HG03045 (cell line): ENCODE measurements at regions not wholly inside any gene's neighbourhood (a gene's known extent, or its start where the extent isn't known, plus 50 kb on each side); places are given as distances from the start of the nearest gene placed in this dataset.
"Not testable (repeated sequence)": the region's sequence is repeated elsewhere in the genome, so short reads cannot be mapped to it uniquely, and the experiment has no call there.

Source experiments
- ATAC-seq: cut with Tn5 transposase; IDR thresholded peaks from one replicate; pipeline ENCODE4 v1.9.1; 2021; ENCODE audit warnings: mild to moderate bottlenecking, moderate library complexity; ENCODE audit not compliant: unreplicated experiment

DNA sequence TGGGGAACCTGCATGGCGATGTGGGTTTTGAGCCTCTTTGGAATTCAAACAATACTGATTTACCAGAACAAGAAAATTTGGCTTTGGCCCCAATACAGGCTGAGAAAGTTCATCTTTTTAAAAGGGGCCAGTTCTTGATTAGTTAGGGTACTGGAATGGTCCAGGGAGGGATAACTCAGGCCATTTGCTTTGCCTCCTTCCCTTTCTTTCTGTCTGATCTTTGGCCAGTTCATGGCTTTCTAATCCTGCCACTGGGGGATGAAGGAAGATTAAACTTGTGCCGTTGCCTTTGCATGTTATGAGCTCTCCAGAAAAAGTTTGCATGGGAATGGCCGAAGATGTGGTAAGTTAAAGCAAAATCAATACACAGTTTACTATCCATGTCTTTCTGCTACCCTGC lies 78.4 kb downstream of the ADAMTS15 start:
- no peak for ATAC-seq

DNA sequence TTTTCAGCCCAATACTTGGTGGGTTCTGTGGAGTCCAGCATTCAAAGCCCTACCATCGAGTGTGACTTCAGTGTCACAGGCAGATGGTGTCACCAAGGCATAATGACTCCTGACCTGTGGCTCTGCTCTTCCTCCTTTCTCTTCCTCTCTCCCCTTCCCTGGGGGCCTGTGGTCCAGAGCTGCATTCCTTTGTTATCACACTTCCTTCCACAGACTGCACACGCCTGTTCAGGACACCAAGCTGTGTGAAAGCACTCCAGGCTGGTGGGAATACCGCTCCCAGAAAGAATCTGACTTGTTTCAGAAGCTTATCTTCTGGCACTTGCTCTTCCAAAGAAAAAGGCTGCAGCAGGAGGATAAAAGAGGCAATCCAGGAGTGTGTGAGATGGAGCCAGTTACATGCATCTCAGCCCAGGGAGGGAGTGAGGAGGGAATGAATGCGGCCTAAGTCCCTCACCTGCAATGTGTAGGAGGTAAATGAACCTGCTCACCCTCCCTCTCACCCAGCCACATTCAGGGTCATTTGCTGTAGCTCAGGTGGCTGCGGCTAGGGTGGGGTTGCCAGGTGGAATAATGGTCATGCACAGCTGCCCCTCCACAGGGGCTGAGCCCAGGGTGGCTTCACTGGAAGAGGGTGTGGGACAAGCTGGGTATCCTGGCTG lies 79.3 kb downstream of the ADAMTS15 start:
- ATAC-seq: no peak

GRCh38 chr11:130528298-130529261 lies 80.1 kb downstream of the ADAMTS15 start:
- ATAC-seq: no peak

GRCh38 chr11:130529366-130529765 lies 80.9 kb downstream of the ADAMTS15 start:
- no peak for ATAC-seq

DNA sequence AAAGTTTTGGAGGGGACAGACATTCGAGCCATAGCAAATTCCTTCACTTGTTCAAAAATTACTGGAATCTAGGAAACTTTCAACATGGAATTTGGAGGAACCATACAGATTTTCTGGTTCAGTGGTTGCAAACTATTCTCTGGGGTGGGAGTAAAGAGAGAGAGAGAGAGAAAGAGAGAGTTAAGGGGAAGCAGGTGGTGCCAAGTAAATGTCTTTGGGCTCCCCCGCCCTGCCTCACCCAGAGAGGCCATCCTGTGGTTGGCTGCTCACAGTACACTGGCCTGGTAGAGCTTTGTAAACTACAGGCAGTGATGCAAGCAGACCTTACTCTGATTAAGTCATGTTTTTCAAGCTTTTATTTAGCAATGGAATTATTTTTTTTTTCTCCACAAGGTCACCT lies 82.6 kb downstream of the ADAMTS15 start:
- ATAC-seq: no peak

DNA sequence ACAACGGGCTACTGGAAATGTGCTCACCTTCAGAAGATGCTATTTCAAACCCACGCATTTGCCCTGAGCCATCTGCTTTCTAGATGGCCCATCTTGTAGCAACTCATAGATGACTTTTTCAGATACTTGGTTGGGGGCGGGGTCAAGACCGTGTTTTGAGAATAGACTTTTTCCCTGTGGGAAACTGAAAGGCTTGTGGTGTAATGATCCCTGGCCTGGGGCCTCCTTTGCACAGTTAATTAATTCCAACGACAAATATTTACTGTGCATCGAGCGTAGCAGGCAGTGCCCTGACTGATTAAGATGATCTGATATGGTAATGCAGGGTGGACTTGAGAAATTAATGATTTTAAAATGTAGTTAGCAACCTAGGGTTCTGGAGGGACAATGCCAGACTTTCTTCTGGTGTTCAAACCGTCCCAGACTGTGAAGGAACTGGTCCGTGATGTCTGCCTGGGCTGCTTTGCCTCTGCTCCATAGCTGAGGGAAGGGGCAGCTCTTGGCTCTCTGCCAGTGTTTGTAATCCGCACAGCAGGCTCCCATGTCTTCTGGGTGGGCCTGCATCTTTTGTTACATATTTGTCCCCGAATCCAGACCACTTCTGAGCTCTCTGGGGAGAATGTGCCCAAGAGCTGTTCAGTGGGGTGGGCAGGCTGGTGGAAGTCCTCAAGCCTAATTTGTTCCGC lies 84.8 kb downstream of the ADAMTS15 start:
- no peak for ATAC-seq

DNA sequence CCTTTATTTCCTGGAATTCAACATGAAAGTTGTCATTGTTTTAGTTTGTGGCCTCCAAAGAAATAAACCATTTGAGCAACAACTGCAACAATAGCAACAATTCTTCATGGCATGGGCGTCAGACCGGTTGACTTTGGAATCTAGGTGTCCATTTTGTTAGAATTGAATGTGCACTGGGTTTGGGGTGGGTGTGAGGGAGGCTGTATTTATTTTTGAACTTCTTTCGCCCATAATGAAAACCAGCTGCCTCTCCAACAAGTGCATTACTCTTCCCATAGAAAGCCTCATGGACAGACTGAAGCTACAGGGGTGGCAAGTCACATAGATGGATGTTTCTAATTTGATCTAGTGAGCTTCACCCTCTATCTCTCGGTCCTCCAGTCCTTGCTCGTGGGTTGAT lies 85.4 kb downstream of the ADAMTS15 start:
- no peak for ATAC-seq

DNA sequence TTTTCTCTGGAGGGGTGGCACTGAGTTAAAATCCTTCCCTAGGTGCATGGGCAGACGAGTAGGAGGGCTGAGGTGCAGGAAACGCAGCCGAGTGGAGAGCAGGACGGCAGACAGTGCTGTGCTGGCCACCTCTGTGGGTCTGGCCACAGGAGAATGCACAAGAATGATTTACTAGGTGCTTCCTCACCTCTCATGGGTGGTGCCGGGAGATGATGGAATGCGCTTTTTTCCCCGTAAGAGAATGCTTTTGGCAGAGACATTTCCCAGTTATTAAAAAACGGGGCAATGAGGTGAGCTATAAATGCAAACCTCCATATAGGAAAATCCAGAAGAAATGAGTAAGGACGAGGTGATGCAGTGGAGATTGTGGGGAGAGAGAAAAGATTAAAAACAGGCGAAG lies 86.1 kb downstream of the ADAMTS15 start:
- no peak for ATAC-seq

DNA sequence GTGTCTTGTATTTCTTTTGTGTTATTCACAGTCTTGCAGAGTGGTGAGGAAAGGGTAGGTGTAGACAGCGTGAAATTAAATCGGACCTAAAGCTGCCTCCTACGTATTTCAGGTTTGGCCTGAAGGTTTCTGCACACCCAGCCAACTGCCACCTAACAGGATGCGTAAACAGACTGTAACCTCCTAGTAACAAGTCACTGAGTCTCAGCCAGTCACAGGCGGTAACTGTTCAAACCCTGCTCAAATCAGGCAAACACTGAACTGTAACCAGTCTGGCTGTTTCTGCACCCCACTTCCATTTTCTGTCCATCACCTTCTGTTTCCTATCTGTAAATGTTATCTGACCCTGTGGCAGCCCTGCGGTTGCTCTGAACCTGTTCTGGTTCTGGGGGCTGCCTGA lies 87.1 kb downstream of the ADAMTS15 start:
- no peak for ATAC-seq

- no peak for ATAC-seq
These were observed 87.9 kb downstream of the ADAMTS15 start for GRCh38 chr11:130536106-130537040.

GRCh38 chr11:130539680-130540079 lies 91.2 kb downstream of the ADAMTS15 start:
- ATAC-seq: not testable (repeated sequence)

DNA sequence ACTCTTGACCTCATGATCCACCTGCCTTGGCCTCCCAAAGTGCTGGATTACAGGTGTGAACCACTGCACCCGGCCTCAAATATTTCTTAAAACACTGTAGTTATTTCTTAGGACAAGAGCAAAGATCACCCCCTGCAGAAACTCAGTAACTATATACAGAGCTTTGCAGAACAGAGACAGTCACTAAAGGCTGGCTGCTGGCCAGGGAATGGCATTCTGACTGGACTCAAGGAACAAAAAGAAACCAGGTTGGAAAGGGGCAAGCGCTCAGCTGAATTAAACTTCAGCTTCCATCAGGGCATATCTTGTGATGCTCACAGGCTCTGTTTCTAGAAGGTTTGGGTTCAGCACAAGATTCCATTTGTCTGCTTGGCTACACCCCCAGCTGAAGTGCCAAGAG lies 95.8 kb downstream of the ADAMTS15 start:
- no peak for ATAC-seq

- ATAC-seq: no peak
These were observed 97.1 kb downstream of the ADAMTS15 start for GRCh38 chr11:130545449-130546072.

- no peak for ATAC-seq
These were observed 98.0 kb downstream of the ADAMTS15 start for GRCh38 chr11:130546438-130546837.

- ATAC-seq: no peak
These were observed 98.7 kb downstream of the ADAMTS15 start for GRCh38 chr11:130546901-130547694.

DNA sequence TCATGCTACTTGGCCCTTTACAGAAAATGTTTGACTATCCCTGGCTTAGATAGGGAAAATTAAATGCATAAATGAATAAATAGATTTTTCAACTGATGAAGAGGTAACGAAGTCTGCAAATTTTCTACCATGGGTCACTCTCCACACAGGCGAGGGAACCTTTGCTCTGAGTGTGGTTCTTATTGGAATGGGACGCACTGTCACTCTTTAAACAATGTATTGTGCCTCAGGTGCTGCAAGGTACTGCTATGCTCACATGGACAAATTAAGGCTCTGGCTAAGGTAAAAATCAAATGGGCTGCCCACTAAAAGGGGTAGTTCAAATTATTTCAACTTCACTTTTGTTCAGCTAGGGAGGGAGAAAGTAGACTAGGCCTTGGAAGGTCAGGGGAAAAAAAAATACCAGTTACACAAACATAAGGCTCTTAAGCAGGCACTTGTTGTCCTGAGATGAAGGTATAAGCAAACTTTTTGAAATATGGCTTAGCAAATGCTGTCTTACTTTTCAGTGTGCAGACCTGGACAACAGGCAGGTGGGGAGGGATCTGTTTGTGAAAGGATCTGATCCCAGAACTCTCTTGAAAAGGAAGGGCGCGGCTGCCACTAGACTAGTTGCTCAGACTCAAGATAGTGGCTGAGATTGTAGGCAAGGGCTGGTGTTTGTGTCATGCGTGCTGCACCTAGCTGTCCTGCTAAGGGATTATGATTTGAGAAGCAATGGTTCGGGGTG lies 99.5 kb downstream of the ADAMTS15 start:
- no peak for ATAC-seq

DNA sequence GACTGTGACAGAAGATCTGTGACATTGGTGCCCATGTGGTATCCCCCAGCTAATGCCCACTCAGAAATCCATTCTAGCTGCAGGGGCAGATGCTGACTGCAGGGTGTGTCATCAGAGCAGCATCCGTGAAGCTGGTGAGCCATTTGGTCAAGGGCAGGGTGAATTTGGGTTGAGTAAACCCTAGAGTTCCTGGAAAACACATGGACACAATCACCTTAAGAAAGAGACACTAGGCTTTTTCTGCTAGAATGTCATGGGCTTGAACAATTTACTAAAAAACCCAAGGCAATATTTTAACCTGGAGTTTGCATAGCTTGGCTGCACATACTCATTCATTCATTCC lies 100.0 kb downstream of the ADAMTS15 start:
- ATAC-seq: no peak

GRCh38 chr11:130549393-130549999 lies 101.1 kb downstream of the ADAMTS15 start:
- ATAC-seq: no peak
